ENCODE measurements at regions not wholly inside any gene's neighbourhood (a gene's known extent, or its start where the extent isn't known, plus 50 kb on each side); places are given as distances from the start of the nearest gene placed in this dataset.
A peak's percentile ranks its signal among the peaks of the same experiment; 100 is the strongest.

GRCh38 chr12:84658877-84659276 lies 253.7 kb downstream of the SLC6A15 start:
- H2BK12ac ChIP-seq (ENCODE audit: low read depth, low read length), result no peak overlapping the region
- no peak overlapping the region for H3K56ac ChIP-seq (replicated peaks; ENCODE audit: insufficient read length, low read depth, low read length)
- no peak overlapping the region for H3K23ac ChIP-seq (ENCODE audit: insufficient read length)
- no peak overlapping the region for H2BK15ac ChIP-seq (ENCODE audit: low read length)
- H4K8ac ChIP-seq (ENCODE audit: extremely low read depth, insufficient read depth, low read length), result no peak overlapping the region
- CTCF ChIA-PET (ENCODE audit: partially characterized antibody), result no interaction called here
- no peaks in the 10 kb centered on the region for H3K79me1 ChIP-seq (ENCODE audit: low read depth, low read length)
- no peak overlapping the region for H3K9ac ChIP-seq (replicated peaks in 1 of 4; ENCODE audit: extremely low read depth in 1 of 4, low read depth in 3 of 4, low read length in 3 of 4)
- H4K5ac ChIP-seq (ENCODE audit: insufficient read length, low read depth, low read length), result no peak overlapping the region
- peak; percentile 79 for FAIRE-seq
- H3K4me3 ChIP-seq (ENCODE audit: extremely low read depth in 1 of 4, insufficient read depth in 2 of 4, low read depth in 3 of 4, low read length in 4 of 4), result no peak overlapping the region
- no peaks in the 10 kb centered on the region for H3K4me1 ChIP-seq (replicated peaks in 1 of 4; ENCODE audit: control insufficient read depth in 3 of 4, insufficient read depth in 4 of 4, low read length in 3 of 4)
- no peak overlapping the region for H2BK20ac ChIP-seq (ENCODE audit: low read length)
- no peaks in the 10 kb centered on the region for H4K20me1 ChIP-seq (replicated peaks in 1 of 2; ENCODE audit: control insufficient read depth in 1 of 2, insufficient read depth in 2 of 2, low read length in 2 of 2)
- H3K23me2 ChIP-seq (ENCODE audit: low read depth, low read length), result no peaks in the 10 kb centered on the region; the same call in 1 of the 2 replicates
- H3K4me2 ChIP-seq (ENCODE audit: insufficient read depth in 1 of 2, low read depth in 2 of 2, low read length in 2 of 2), result no peak overlapping the region
- TF ChIP-seq SP4 (IDR thresholded peaks at IDR 0.05; ENCODE audit: low read length), result no peak
- no peak for TF ChIP-seq HDAC6 (IDR thresholded peaks at IDR 0.05; ENCODE audit: low read depth, low read length)
- no peak for TF ChIP-seq HDAC2 (IDR thresholded peaks at IDR 0.05; ENCODE audit: borderline replicate concordance in 1 of 2, low read depth in 2 of 2, low read length in 2 of 2)
- no peak for TF ChIP-seq YY1 (IDR thresholded peaks at IDR 0.05; ENCODE audit: low read depth, low read length)
- no peak for DNase-seq (ENCODE audit: low read depth in 1 of 2, low spot score in 2 of 2)
- POLR2A ChIA-PET (ENCODE audit: partially characterized antibody), result no interaction called here
- H3K27me3 ChIP-seq (replicated peaks in 1 of 4; ENCODE audit: control insufficient read depth in 3 of 4, extremely low read depth in 1 of 4, insufficient read depth in 3 of 4, low read length in 3 of 4), result peaks cover 0 to 1% (median 0%) of the 10 kb centered on the region in 4 experiments; a peak in 1 of 7 replicates
- 48% methylated on average over 2 of the region's 2 CpGs; no CpG with 5 or more reads in 1 of the 2 experiments for WGBS, 2 experiments (ENCODE audit: extremely low coverage in 1 of 2, insufficient coverage in 1 of 2, insufficient read length in 1 of 2, insufficient replicate concordance in 2 of 2, low coverage in 1 of 2, low lambda C conversion rate in 2 of 2, missing lambda C conversion rate in 1 of 2)
- no peak overlapping the region for H4K91ac ChIP-seq (replicated peaks; ENCODE audit: insufficient read length, low read length)
- no peak overlapping the region for H2AK5ac ChIP-seq (ENCODE audit: low read depth, low read length)
- H3K36me3 ChIP-seq (ENCODE audit: control insufficient read depth in 2 of 4, insufficient read depth in 4 of 4, low read length in 3 of 4), result no peaks in the 10 kb centered on the region
- no peak overlapping the region for H3K18ac ChIP-seq (ENCODE audit: extremely low read depth, low read length)
- no peaks in the 10 kb centered on the region for H3K9me3 ChIP-seq (ENCODE audit: insufficient read depth in 2 of 2, low read depth in 1 of 2, low read length in 1 of 2)
- no peak overlapping the region for H2BK5ac ChIP-seq (ENCODE audit: low read depth, low read length)
- H2AFZ ChIP-seq (ENCODE audit: low read length), result no peak overlapping the region
- H3K14ac ChIP-seq (ENCODE audit: insufficient read length), result no peak overlapping the region
- no peak overlapping the region for H3K27ac ChIP-seq (ENCODE audit: low read depth, low read length)
- H3K79me2 ChIP-seq (ENCODE audit: control insufficient read depth in 1 of 2, insufficient read depth in 2 of 2, low read length in 2 of 2), result no peaks in the 10 kb centered on the region
- H2BK120ac ChIP-seq (replicated peaks; ENCODE audit: low read depth, low read length), result no peak overlapping the region
- no peak overlapping the region for H3K4ac ChIP-seq (replicated peaks; ENCODE audit: insufficient read length, low read depth, low read length)

Measured in H1 (cell line).